Prostate gland (tissue), 2 donors: ENCODE measurements at regions not wholly inside any gene's neighbourhood (a gene's known extent, or its start where the extent isn't known, plus 50 kb on each side); places are given as distances from the start of the nearest gene placed in this dataset.

Experiments used
- DNase-seq: peaks from one replicate; pipeline ENCODE4 v3.0.0-alpha.2; 2019; ENCODE audit warnings: low spot score
- H3K27ac ChIP-seq, 2 donors: fragments of 200-600 bp; sonication (generic); 2 replicates each; pipeline ENCODE4 v1.5.1; 2017 to 2019
- H3K27me3 ChIP-seq: fragments of 200-600 bp; sonication (generic); replicated peaks from 2 replicates; pipeline ENCODE4 v1.5.1; 2019; ENCODE audit not compliant: insufficient read depth
- H3K36me3 ChIP-seq, 2 donors: fragments of 200-600 bp; sonication (generic); 1 replicate in 1 of 2; 2 replicates in 1 of 2; pipeline versions ENCODE4 v1.5.1 to v1.8.1; 2017 to 2019
- H3K4me1 ChIP-seq: fragments of 200-600 bp; sonication (generic); replicated peaks from 2 replicates; pipeline ENCODE4 v1.5.1; 2019
- H3K4me3 ChIP-seq, 2 donors: fragments of 200-600 bp; sonication (generic); 2 replicates each; pipeline ENCODE4 v1.5.1; 2017 to 2019
- H3K9me3 ChIP-seq: fragments of 200-600 bp; sonication (generic); 2 replicates; pipeline ENCODE4 v1.5.1; 2017
- POLR2A ChIP-seq: fragments of 450-650 bp; IDR thresholded peaks from one replicate; pipeline ENCODE4 v1.6.1; 2016; ENCODE audit warnings: antibody characterized with exemption, mild to moderate bottlenecking
- POLR2AphosphoS5 ChIP-seq: sonication (generic); formaldehyde crosslinking; IDR thresholded peaks from one replicate; pipeline ENCODE4 v1.6.1; 2017; ENCODE audit warnings: antibody characterized with exemption
- WGBS: methylation state at CpG from one replicate; pipeline ENCODE4 v1.1.5; 2018; 5-methylcytosine and 5-hydroxymethylcytosine counted together
- intact Hi-C: fragments of 100-400 bp; cut with DNase I; formaldehyde crosslinking; loops from one replicate; pipeline ENCODE4 v1.14.2; 2022
- TF ChIP-seq, protein P1 (sequence below), 4 experiments: fragments of 200-600 bp in 2 of 4; fragments of 450-650 bp in 2 of 4; sonication (generic) in 2 of 4; IDR thresholded peaks; 1 replicate in 3 of 4; 2 replicates in 1 of 4; pipeline ENCODE4 v1.5.1; 2016 to 2019; ENCODE audit warnings: antibody characterized with exemption in 4 of 4, mild to moderate bottlenecking in 2 of 4, moderate library complexity in 2 of 4

DNA sequence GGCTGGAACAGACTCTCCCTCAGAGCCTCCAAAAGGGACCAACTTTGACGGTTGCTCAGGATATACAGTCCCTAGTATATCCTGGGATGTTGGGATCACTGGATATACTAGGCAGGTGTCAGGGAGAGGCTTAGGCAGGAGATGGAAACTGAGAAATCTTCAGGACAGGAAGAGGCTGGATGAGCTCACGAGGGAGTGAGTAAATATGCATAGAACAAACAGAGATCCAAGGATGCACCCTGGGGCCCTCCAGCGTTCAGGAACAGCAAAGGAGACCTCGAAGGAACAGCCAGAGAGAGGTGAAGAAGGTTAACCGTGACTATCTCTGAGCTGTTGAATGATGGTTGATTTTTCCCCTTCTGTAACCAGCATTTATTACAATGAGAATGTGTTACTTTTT, 191.3 kb downstream of the BMP7 start:
- H3K27ac ChIP-seq = no peak overlapping the region
- H3K36me3 ChIP-seq = no peaks in the 10 kb centered on the region
- TF ChIP-seq, protein P1, sequence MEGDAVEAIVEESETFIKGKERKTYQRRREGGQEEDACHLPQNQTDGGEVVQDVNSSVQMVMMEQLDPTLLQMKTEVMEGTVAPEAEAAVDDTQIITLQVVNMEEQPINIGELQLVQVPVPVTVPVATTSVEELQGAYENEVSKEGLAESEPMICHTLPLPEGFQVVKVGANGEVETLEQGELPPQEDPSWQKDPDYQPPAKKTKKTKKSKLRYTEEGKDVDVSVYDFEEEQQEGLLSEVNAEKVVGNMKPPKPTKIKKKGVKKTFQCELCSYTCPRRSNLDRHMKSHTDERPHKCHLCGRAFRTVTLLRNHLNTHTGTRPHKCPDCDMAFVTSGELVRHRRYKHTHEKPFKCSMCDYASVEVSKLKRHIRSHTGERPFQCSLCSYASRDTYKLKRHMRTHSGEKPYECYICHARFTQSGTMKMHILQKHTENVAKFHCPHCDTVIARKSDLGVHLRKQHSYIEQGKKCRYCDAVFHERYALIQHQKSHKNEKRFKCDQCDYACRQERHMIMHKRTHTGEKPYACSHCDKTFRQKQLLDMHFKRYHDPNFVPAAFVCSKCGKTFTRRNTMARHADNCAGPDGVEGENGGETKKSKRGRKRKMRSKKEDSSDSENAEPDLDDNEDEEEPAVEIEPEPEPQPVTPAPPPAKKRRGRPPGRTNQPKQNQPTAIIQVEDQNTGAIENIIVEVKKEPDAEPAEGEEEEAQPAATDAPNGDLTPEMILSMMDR (IDR thresholded peaks at IDR 0.05) = no peak
- no peak for TF ChIP-seq POLR2AphosphoS5
- TF ChIP-seq POLR2A = no peak
- H3K9me3 ChIP-seq = no peaks in the 10 kb centered on the region
- intact Hi-C loops = no loop called here
- H3K4me3 ChIP-seq = no peak overlapping the region
- no peaks in the 10 kb centered on the region for H3K27me3 ChIP-seq
- WGBS = 76% methylated on average over 5 of the region's 5 CpGs
- no peaks in the 10 kb centered on the region for H3K4me1 ChIP-seq
- DNase-seq = no peak

DNA sequence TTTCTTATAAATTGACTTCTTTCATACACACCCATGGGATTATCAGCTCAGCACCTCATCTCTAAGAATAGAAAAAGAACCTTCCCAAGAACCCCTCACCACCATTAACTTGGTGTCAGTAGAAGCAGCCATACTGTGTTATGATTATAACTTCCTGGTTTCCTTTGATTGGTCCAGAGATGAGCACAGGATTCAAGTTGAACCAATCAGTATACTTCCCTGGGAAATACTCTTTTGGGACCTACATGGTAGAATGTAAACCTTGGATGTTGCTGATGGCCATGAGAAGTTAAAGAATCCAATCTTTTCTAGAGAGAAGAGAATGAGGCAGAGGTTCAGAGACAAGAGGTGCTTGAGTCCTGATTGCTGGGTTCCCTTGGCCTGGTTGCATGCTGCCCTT, 190.8 kb downstream of the BMP7 start:
- DNase-seq = no peak
- TF ChIP-seq POLR2AphosphoS5 (no peak), POLR2A (no peak)
- TF ChIP-seq, protein P1 (IDR thresholded peaks at IDR 0.05) = no peak

DNA sequence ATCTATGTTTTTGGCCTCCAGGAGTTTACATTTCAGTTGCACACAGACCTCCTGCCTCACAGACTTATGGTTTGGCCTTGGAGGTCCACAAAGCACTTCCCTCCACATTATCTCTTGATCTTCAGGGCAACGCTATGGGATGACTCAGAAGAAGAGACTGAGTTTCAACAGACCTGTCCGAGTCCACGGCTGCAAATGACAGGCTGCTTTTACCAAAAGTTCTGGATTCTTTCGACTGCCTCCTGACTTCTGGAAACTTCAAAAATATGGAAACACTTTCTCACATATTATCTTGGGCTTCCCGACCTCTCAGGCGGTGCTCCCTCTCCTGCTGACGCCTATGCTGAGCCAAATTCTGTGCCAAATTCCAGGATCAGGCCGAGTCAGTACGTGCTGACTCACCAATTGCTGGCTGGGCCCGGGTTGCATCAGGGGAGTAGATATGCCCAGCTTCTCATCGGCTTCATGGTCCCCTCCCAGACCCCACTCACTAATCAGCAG, 190.2 kb downstream of the BMP7 start:
- TF ChIP-seq POLR2AphosphoS5 (no peak), POLR2A (no peak)
- TF ChIP-seq, protein P1 (IDR thresholded peaks at IDR 0.05) = no peak
- H3K36me3 ChIP-seq = no peaks in the 10 kb centered on the region
- H3K27ac ChIP-seq = no peak overlapping the region
- 68% methylated on average over 11 of the region's 11 CpGs for WGBS
- H3K4me1 ChIP-seq = no peaks in the 10 kb centered on the region
- no peak overlapping the region for H3K4me3 ChIP-seq
- DNase-seq = no peak
- intact Hi-C loops = no loop called here
- H3K27me3 ChIP-seq = no peaks in the 10 kb centered on the region
- no peaks in the 10 kb centered on the region for H3K9me3 ChIP-seq

More for the DNA sequence above, 190.8 kb downstream of the BMP7 start:
- intact Hi-C loops = no loop called here
- Histone ChIP-seq H3K4me1 (no peaks in the 10 kb centered on the region), H3K27ac (no peak overlapping the region), H3K9me3 (no peaks in the 10 kb centered on the region), H3K27me3 (no peaks in the 10 kb centered on the region), H3K36me3 (no peaks in the 10 kb centered on the region), H3K4me3 (no peak overlapping the region)

DNA sequence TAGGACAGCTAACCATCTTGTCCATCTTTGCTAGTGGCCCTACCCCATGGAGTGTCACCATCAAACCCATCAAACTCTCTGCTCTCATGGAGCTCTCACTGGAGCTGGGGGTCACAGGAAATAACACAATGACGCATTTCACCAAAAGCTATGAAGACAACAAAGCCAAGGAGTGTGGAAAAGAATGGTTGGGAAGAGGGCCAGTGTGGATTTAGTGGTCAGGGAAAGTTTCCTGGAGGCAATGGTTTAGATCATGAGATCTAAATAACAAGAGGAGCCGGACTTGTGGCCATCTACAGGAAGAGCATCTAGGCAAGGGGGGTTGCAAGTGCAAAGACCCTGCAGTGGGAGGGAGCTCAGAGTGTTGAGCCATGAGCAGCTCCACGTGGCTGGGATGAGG, 189.5 kb downstream of the BMP7 start:
- Histone ChIP-seq H3K36me3 (no peaks in the 10 kb centered on the region), H3K4me3 (no peak overlapping the region), H3K27me3 (no peaks in the 10 kb centered on the region), H3K27ac (no peak overlapping the region), H3K4me1 (no peaks in the 10 kb centered on the region), H3K9me3 (no peaks in the 10 kb centered on the region)
- intact Hi-C loops = no loop called here
- TF ChIP-seq POLR2AphosphoS5 (no peak), POLR2A (no peak)
- TF ChIP-seq, protein P1 (IDR thresholded peaks at IDR 0.05) = no peak
- DNase-seq = no peak
- WGBS = 81% methylated on average over 3 of the region's 3 CpGs

DNA sequence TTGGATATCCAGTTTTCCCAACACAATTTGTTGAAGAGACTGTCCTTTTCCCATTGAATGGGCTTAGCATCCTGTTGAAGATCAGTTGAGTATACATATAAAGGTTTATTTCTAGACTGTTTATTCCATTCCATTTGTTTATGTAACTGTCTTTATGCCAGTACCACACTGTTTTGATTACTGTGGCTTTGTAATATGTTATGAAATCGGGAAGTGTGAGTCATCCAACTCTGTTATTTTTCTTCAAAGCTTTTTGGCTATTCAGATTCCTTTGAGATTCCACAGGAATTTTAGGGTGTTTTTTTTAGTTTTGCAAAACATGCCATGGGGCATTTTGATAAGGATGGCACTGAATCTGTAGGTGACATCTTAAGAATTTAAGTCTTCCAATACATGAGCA, 188.3 kb downstream of the BMP7 start:
- H3K9me3 ChIP-seq = no peaks in the 10 kb centered on the region
- DNase-seq = no peak

More for the DNA sequence above, 188.3 kb downstream of the BMP7 start:
- no peaks in the 10 kb centered on the region for H3K36me3 ChIP-seq
- no peaks in the 10 kb centered on the region for H3K27me3 ChIP-seq
- WGBS = 93% methylated on average over 1 of the region's 1 CpG
- TF ChIP-seq, protein P1 (IDR thresholded peaks at IDR 0.05) = no peak
- TF ChIP-seq POLR2A (no peak), POLR2AphosphoS5 (no peak)
- intact Hi-C loops = no loop called here
- no peak overlapping the region for H3K4me3 ChIP-seq
- no peak overlapping the region for H3K27ac ChIP-seq
- no peaks in the 10 kb centered on the region for H3K4me1 ChIP-seq
